ENCODE measurements at regions not wholly inside any gene's neighbourhood (a gene's known extent, or its start where the extent isn't known, plus 50 kb on each side); places are given as distances from the start of the nearest gene placed in this dataset.

GRCh38 chr3:166052440-166052839 lies 215.2 kb upstream of the BCHE start:
- Histone ChIP-seq H3K27me3 (no peaks in the 10 kb centered on the region), H3K9me3 (no peaks in the 10 kb centered on the region), H3K4me1 (no peaks in the 10 kb centered on the region), H3K36me3 (no peaks in the 10 kb centered on the region), H3K4me3 (no peak overlapping the region), H3K27ac (no peak overlapping the region)
- intact Hi-C loops (cut with DNase I; ENCODE audit: low total_unique reads): no loop called here
- no peak for DNase-seq
- no peak for TF ChIP-seq CTCF (IDR thresholded peaks at IDR 0.05)

GRCh38 chr3:166029507-166029906 lies 192.3 kb upstream of the BCHE start:
- DNase-seq: no peak
- H3K36me3 ChIP-seq: no peaks in the 10 kb centered on the region
- H3K9me3 ChIP-seq: no peaks in the 10 kb centered on the region
- no peaks in the 10 kb centered on the region for H3K4me1 ChIP-seq
- intact Hi-C loops (cut with DNase I; ENCODE audit: low total_unique reads): no loop called here
- H3K27ac ChIP-seq: no peak overlapping the region
- no peaks in the 10 kb centered on the region for H3K27me3 ChIP-seq
- no peak overlapping the region for H3K4me3 ChIP-seq
- no peak for TF ChIP-seq CTCF (IDR thresholded peaks at IDR 0.05)

GRCh38 chr3:166013073-166013679 lies 176.0 kb upstream of the BCHE start:
- no peaks in the 10 kb centered on the region for H3K36me3 ChIP-seq
- no peak for TF ChIP-seq CTCF (IDR thresholded peaks at IDR 0.05)
- no peak overlapping the region for H3K4me3 ChIP-seq
- intact Hi-C loops (cut with DNase I; ENCODE audit: low total_unique reads): no loop called here
- no peak for DNase-seq
- no peaks in the 10 kb centered on the region for H3K9me3 ChIP-seq
- no peaks in the 10 kb centered on the region for H3K27me3 ChIP-seq
- no peak overlapping the region for H3K27ac ChIP-seq
- H3K4me1 ChIP-seq: no peaks in the 10 kb centered on the region

DNA sequence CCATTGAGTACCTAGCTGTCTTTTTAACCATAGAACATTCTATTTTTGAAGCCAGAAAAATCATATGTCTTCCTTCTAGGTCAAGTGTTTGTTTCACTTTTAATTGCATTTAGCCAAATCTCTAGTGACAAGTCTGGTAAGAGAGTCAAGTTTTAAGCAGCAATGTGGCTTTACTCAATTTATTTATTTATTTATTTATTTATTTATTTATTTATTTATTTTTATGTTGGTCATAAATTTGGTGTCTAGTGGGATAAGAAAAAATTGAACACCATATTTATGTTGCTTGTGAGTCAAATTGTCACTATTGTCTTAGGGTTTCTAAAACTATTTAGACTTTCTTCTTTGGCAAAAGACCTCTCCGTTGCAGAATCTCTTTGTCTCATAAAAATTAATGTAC lies 174.5 kb upstream of the BCHE start:
- Histone ChIP-seq H3K27ac (no peak overlapping the region), H3K27me3 (no peaks in the 10 kb centered on the region), H3K9me3 (no peaks in the 10 kb centered on the region), H3K36me3 (no peaks in the 10 kb centered on the region), H3K4me1 (no peaks in the 10 kb centered on the region), H3K4me3 (no peak overlapping the region)
- no peak for TF ChIP-seq CTCF (IDR thresholded peaks at IDR 0.05)
- intact Hi-C loops (cut with DNase I; ENCODE audit: low total_unique reads): no loop called here
- no peak for DNase-seq

DNA sequence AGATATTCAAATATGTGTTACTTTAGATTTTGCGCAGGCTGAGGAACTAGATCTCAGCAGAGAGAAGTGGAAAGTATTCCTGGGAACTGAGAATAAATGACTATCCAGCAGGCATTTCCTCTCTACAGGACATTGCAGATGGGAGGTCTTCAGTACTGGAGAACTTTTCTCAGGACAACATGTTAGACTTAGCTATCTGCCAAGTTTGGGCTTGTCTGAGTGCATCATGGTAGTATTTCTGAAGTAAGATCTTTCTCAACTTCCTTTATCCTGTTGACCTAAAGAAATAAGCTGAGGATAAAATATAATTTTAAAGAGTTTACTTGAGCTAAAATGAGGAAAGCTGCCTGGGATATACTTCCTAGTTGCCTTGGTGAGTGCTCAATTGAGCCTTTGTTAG lies 167.9 kb upstream of the BCHE start:
- no peak for TF ChIP-seq CTCF (IDR thresholded peaks at IDR 0.05)
- no peak for DNase-seq
- Histone ChIP-seq H3K27ac (no peak overlapping the region), H3K4me3 (no peak overlapping the region), H3K4me1 (no peaks in the 10 kb centered on the region), H3K27me3 (no peaks in the 10 kb centered on the region), H3K9me3 (no peaks in the 10 kb centered on the region), H3K36me3 (no peaks in the 10 kb centered on the region)
- intact Hi-C loops (cut with DNase I; ENCODE audit: low total_unique reads): no loop called here

GRCh38 chr3:165994293-165994692 lies 157.1 kb upstream of the BCHE start:
- Histone ChIP-seq H3K27me3 (no peaks in the 10 kb centered on the region), H3K36me3 (no peaks in the 10 kb centered on the region)
- intact Hi-C loops (cut with DNase I; ENCODE audit: low total_unique reads): no loop called here

More at GRCh38 chr3:165994293-165994692, 157.1 kb upstream of the BCHE start:
- no peak for TF ChIP-seq CTCF (IDR thresholded peaks at IDR 0.05)
- H3K4me3 ChIP-seq: no peak overlapping the region
- H3K4me1 ChIP-seq: no peaks in the 10 kb centered on the region
- H3K27ac ChIP-seq: no peak overlapping the region
- DNase-seq: no peak
- no peaks in the 10 kb centered on the region for H3K9me3 ChIP-seq

All from tibial artery (tissue), 4 donors.